HG03378 (cell line): ENCODE measurements at regions not wholly inside any gene's neighbourhood (a gene's known extent, or its start where the extent isn't known, plus 50 kb on each side); places are given as distances from the start of the nearest gene placed in this dataset.
"Not testable (repeated sequence)": the region's sequence is repeated elsewhere in the genome, so short reads cannot be mapped to it uniquely, and the experiment has no call there.

Source experiments
- ATAC-seq: cut with Tn5 transposase; IDR thresholded peaks from one replicate; pipeline ENCODE4 v1.9.1; 2021; ENCODE audit warnings: mild to moderate bottlenecking, moderate library complexity; ENCODE audit not compliant: unreplicated experiment

DNA sequence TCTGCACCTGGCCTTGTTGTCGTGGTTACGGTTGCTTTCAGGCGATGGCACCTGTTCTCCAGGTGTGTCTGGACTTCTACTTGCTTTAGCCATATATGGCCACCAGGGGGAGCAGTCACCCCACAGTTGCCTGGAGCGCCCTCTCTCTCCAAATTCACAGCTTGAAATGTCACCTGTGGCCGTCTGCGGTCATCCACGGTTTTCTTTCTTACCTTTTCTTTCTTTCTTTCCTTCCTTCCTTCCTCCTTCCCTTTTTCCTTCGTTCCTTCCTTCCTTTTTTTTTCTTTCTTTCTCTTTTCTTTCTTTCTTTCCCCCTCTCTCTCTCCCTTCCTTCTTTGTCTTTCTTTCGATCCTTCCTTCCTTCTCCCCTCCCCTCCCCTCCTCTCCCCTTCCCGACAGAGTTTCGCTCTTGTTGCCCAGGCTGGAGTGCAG is 150.5 kb upstream of the VKORC1L1 start:
- peak; percentile 81 for ATAC-seq

DNA sequence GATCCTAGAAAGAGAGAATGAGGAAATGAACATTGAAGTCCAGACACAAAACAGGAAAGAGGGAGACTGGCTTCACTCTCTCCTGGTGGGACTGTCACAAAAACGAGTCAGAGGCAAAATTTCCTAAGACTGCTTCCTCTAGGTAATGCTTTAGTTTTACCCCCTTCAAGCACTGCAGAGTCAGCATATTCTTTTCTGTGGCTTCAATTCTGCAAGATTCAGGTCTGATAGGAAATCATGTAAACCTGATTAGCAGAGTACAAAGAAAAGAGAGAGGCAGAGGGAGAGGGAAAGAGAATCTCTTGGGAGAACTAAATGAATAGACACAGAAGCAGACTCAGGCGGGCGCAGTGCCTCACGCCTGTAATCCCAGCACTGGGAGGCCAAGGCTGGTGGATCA is 145.7 kb upstream of the VKORC1L1 start:
- not testable (repeated sequence) for ATAC-seq

DNA sequence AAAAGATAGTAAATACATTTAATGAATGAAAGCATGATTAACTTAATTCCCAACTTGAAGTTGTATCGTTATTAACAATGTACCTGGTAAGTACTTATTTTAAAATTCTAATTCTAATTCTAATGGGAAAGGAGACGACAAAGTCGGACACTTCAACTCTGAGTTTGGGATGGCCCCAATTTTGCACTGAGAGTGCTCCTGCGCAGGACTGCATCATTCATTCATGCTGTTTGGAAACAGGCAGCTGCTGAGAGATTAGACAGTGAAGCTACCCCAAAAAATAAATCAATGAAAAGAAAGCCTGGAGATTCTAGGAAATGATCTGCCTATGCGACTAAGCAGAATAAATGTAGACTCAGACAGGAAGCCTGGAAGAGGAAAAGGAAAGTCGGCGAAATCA is 141.7 kb upstream of the VKORC1L1 start:
- no peak for ATAC-seq

DNA sequence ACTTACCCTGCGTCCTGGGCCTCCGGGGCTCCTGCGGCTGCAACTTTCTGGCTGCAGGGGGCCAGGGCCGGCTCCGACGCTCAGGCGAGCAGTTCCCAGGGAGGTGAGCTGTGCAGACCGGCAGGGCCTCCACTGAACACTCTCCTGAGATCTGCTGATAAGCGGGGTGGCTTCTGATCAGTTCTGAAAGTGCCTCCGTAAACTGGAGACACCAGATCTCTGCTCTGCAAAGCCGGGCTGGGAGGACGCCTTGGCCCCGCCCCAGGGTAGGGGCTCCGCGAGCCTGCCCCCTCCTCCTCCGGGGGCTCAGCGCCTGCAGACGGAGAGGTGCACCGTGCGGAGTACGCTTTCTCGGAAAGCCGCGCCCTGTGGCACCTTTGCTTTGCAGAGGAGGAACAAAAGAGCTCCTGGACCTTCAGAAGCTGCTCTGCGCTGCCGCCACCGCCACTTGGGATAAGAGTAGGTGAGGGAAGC is 141.3 kb upstream of the VKORC1L1 start:
- ATAC-seq = no peak

DNA sequence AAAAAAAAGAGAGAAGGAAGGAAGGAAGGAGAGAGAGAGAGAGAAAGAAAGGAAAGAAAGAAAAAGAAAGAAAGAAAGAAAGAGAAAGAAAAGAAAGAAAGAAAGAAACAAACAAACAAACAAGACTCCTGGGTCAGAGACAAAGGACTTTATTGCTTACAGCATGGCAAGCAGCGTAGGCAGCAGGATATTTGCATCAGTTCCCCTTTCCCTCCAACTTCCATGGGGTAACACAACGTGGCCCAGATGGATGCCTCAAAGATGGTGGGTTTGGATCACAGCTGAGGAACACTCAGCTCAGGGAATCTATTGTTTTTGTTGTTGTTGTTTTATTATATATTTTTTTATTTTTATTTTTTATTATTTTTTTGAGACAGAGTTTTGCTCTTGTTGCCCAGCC is 128.5 kb upstream of the VKORC1L1 start:
- ATAC-seq = no peak

DNA sequence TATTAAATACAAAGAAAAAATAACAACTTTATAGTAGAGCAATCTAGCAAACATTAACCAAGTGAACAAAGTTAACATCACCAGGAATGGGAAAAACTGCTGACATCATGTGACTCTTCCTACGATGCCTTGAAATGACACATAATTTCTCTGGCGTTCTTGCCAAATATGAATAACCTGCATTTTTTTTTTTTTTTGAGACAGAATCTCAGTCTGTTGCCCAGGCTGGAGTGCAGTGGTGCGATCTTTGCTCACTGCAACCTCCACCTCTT is 126.5 kb upstream of the VKORC1L1 start:
- ATAC-seq = no peak

DNA sequence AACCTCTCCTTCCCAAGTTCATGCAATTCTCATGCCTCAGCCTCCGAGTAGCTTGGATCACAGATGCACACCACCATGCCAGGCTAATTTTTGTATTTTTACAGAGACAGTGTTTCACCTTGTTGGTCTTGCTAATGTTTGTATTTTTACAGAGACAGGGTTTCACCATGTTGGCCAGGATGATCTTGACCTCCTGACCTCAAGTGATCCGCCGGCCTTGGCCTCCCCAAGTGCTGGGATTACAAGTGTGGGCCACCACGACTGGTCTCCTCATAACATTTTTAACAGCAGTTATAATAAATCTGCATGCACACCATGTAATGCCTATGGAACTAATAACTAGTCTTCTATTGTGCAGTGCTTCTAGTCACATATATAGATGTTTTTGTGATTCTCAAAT is 123.8 kb upstream of the VKORC1L1 start:
- no peak for ATAC-seq

DNA sequence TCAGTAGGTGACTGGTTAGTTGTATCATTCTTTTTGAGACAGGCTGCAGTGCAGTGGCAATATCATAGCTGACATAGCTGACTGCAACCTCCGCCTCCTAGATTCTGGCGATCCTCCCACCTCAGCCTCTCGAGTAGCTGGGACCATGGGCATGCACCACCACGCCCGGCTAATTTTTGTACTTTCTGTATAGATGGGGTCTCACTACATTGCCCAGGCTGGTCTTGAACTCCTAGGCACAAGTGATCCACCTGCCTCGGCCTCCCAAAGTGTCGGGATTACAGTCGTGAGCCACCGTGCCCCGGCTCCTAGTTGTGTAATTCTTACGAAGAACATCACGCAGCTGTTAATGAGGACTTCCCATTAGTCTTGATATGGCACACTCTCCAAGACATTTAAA is 123.4 kb upstream of the VKORC1L1 start:
- ATAC-seq = no peak

DNA sequence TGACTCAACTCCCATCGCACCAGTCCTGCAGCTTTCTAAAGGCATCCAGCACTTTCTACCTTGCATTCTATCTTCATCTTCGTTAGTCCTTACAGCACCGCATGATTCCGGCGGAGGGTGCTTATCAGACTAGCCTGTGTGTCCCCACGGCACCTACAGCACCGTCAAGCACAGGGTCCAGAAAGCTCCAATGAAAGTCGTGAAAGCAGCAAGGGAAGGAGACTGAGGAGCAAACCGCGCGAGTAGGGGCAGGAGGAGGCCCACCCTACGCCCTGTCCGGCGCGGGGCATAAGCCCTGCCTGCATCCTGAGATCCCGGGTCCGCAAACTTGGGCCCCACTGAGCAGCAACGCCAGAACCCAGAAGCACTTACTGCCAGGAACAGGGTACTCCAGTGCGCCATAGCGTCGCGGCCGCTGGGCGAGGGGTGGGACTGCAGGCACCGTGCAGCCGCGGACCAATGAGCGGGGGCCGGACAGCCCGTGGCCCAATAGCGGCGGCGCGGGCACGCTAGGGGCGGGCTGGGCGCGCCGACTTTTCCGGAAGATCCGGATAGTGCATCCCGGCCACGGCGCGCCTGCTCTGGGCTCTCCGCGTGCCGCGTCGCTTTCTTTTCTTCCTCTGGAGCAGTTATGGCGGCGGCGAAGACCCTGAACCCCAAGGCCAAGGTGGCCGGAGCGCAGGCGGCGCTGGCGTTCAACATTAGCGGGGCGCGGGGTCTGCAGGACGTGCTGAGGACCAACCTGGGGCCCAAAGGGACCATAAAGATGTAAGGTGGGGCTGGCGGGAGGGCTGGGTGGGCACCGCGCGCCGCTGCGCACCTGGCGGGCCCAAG is 122.1 kb upstream of the VKORC1L1 start:
- peak; percentile 92 for ATAC-seq

DNA sequence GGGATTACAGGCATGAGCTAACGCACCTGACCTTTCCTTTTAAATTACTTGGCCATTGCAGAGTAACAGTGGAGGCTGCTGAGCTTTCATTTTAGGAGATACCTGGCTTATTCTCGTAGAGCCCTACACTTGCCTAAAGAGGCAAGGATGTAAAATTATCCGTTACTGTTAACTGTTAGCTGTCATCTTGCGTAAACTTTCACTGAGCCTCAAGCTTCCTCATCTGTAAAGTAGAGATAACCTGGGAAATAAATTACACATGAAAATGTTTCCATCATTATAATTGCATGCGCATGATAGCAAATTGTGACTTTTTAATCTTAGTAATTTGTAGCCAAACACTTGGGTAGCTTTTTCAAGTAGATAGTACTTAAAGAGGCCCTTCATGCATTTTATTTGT is 118.8 kb upstream of the VKORC1L1 start:
- ATAC-seq = not testable (repeated sequence)

DNA sequence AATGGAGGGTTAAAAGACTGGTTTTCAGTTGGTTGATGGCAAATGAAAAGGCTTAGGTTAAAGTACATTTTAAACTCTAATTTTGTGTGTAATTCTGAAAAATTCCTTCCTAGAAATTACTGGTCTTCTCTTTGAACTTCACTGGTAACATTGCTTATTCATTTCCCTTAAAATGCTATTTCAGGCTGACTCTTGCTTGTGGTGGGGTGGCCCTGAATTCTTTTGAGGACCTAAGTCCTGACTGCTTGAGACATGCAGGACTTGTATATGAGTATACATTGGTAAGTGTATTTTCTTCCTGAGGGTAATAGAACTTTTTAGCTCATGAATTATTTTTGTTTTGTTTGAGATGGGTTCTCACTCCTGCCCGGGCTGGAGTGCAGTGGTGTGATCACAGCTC is 113.9 kb upstream of the VKORC1L1 start:
- ATAC-seq = not testable (repeated sequence)

DNA sequence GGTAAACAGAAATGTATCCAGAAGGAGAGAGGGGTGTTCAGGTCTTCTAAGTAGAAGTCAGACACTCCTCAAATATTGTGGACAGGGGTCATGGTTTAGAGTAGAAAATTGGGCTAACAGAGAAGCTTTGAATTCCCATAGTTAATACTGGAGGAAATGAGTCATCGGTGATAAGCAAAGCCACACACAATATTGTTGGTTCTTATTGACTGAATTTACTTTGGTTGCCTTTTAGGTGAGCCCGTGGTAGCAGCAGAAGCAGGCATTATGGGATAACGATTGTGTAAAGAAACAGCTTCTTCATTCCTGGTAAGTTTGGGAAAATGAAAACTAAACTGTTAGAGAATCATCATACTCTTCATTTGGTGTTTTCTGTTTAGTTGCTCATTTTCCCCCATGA is 110.2 kb upstream of the VKORC1L1 start:
- not testable (repeated sequence) for ATAC-seq

DNA sequence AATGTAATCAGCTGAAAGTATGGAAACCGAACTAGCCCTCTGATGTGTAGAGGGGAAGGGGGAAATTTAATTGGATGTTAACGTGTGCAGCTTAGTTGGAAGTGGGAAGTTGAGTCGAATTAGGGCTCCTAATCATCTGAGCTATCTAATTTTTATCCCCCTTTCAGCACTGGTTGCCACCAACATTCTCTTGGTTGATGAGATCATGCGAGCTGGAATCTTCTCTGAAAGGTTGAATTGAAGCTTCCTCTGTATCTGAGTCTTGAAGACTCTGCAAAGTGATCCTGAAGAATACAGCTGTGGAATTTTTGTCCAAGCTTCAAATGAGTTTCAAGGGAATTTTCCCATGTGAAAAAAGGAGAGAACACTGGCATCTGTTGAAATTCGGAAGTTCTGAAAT is 109.8 kb upstream of the VKORC1L1 start:
- not testable (repeated sequence) for ATAC-seq

DNA sequence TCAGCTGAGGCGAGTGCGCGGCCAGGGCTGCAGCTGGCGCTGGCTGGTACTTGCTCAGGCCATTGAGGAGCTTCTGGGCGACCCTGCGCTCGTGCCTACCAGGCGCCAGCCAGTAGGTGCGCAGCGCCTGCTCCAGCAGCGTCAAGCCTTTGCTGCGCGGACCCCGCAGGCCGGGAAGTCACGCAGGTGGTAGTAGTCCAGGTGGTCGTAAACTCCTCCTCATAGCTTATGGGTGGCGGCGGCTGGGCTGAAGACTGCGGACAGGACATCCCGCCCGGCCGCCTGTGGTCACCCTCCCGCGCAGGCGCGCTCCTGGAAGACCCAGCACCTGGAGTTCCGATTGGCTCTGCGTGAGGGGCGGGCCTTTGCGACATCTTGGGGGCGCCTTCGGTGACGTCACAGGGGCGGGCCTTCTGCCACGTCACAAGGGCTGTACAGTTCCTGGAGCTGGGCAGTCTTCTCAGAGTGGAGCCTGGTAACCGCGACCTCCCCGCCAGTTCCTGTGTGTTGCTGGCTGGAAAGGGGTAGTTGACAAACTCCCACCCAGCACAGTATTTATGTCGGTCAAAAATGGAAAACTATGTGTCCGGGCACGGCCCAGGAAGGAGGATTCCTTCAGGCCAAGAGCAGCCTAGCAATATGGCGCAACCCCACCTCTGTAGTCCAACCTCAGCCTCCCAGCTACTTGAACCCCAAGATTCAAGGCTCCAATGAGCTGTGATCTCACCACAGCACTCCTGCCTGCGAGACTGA is 102.2 kb upstream of the VKORC1L1 start:
- peak; percentile 97 for ATAC-seq

DNA sequence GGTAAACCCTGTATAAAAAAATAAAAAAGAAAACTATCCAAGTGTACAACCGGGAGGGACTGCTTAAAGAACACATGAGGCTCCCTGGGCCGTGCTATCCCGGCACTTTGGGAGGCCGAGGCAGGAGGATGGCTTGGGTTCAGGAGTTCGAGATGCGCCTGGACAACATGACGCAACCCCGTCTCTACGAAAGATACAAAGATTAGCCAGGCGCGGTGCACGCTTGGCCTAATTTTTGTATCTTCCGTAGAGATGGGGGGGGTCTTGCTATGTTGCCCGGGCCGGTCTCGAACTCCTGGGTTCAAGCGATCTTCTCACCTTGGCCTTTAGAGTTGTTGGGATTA is 101.7 kb upstream of the VKORC1L1 start:
- ATAC-seq = not testable (repeated sequence)

DNA sequence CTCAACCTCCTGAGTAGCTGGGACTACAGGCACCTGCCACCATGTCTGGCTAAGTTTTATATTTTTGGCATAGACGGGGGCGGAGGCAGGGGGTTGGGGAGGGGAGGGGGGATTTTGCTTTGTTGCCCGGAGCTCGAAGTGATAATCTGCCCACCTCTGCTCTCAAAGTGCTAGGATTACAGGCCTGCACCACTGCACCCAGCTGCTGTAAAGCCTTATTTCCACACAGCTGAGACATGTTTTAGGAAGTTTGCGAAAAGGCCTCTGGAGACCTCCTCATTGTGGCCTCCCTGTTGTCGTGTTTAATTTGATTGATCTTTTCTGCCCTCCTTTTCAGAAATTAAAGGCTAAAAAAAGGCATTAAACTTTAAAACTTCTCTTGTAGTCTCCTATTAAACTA is 96.2 kb upstream of the VKORC1L1 start:
- not testable (repeated sequence) for ATAC-seq

DNA sequence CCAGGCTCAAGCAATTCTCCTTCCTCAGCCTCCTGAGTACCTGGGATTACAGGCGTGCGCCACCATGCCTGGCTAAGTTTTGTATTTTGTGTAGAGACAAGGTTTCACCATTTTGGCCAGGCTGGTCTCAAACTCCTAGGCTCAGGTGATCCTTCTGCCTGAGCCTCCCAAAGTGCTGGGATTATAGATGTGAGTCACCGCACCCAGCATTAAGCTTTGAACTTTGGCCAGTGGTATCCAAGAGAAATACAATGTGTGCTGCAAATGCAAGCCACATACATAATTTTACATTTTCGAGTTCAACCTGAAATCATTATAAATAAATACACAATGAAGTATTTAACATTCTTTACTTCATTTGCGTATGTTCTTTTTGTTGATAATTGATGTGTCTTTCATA is 82.9 kb upstream of the VKORC1L1 start:
- not testable (repeated sequence) for ATAC-seq

DNA sequence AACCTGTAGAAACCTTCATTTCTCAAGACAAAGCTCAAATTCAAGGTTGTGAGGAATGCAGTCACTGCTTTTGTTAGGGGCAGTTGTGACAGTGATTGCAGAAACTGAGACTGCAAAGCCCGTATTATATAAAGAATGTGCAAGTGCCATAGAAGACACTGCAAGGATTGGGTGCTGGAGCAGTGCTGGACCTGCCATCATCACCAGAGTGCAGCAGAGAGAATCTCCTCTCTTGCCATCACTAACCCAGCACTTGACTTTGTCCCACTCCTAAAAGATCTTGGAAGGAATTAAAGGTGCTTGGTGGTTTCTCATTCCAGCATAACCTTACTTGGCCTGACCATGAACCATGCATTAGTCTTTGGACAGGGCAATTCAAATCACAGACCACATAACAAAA is 81.1 kb upstream of the VKORC1L1 start:
- ATAC-seq = not testable (repeated sequence)

DNA sequence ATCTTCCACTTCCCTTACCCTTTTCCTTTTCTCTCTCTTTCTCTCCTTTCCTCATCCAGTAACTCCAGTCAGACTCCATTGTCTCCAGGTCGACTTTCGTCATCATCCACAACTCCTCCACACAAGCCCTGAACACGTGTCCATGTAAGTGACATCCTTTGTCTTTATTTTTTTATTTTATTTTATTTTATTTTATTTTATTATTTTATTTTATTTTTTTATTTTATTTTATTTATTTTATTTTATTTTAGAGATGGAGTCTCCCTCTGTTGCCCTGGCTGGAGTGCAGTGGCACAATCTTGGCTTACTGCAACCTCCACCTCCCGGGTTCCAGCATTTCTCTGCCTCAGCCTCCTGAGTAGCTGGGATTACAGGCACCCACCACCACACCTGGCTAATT is 80.1 kb upstream of the VKORC1L1 start:
- ATAC-seq = not testable (repeated sequence)

DNA sequence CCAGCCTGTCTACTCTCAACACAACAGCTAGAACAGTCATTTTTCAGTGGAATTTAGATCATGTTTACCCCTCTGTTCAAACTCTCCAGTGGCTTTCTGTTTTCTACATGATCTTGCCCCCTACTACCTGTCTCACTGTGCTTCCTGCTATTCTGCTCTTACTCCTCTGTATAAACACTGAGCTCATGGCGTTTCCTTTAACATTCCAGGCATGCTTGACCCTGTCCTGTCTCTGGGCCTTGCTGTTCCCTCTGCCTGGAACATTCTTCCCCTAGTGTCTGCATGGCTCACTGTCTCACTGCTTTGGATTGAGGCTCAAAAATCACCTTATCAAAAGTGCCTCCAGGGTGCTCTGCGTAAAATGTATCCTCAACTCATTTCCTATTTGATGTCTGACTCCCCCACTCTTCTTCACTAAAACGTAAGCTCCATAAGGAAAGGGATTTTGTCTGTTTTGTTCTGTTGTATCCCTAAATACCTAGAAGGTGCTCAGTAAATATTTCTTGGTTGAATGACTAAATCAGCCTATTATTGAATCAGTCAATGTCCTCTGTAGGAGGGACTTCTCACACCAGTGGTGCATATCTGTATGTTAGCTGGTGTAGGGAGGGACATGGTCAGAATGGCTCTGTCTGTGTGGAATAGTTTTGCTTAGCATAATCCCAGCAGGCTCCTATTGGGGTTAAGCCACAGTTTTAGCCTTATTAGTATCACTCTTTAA is 78.0 kb upstream of the VKORC1L1 start:
- not testable (repeated sequence) for ATAC-seq

DNA sequence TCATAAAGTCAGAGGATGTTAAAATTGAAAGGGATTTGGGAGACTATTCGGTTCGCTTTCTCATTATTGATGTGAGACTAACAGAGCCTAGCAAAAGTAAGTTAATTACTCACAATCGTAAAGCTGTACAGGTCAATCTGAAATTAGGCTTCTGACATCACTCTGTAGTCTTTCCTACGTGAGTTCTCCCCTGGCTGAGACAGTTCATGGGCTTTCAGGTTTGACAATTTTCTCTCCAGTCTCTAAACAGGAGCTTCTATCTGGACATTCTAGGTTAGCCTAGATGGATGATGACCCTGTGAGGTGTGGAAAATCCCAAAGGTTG is 77.5 kb upstream of the VKORC1L1 start:
- not testable (repeated sequence) for ATAC-seq

DNA sequence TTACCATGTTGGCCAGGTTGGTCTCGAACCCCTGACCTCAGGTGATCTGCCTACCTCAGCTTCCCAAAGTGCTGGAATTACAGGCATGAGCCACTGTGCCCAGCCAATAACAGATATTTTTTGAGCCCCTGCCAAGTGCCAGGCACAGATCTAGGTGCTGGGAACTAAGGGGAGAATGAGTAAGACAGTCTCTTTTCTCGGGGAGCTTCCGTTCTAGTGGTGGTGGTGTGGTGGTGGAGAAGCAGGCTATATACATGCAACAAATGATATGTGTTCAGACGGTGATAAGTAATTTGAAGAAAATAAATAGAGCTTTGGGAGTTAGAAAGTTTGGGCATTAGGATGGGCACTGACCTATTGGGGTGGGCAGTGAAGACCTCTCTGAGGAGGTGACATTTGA is 76.7 kb upstream of the VKORC1L1 start:
- no peak for ATAC-seq
